Heart left ventricle (tissue), 13 donors: ENCODE measurements at regions not wholly inside any gene's neighbourhood (a gene's known extent, or its start where the extent isn't known, plus 50 kb on each side); places are given as distances from the start of the nearest gene placed in this dataset.

Source experiments
- CTCF ChIP-seq, 12 donors: fragments of 200-600 bp; sonication (generic) in 4 of 12; IDR thresholded peaks; one replicate each; pipeline versions ENCODE4 v1.5.0 to v1.8.0; 2018 to 2022; ENCODE audit warnings: antibody characterized with exemption in 12 of 12, mild to moderate bottlenecking in 5 of 12
- POLR2A ChIP-seq, 2 donors: fragments of 450-650 bp; IDR thresholded peaks; one replicate each; pipeline ENCODE4 v1.6.1; 2017; ENCODE audit warnings: antibody characterized with exemption in 2 of 2, mild to moderate bottlenecking in 2 of 2, moderate library complexity in 2 of 2
- donor health status: ischemic (EF 13 %, LVEDD 7.1; RV severe dilation, severe dysfunction).
- donor health status: DM: no; HTN: yes; CAD: no.
- donor health status: DM: no; HTN: no; CAD: no.
- donor health status: ischemic (EF 25% LVEDD 6.9; RV normal size, moderate dysfunction).
- donor health status: ischemic (EF 25% LVEDD 5.7; RV mildly dilated, moderate dysfunction).
- donor health status: ischemic (EF 35%, LVEDD 5.7; RV mildly dilated, moderate dysfunction).
- donor health status: nonischemic (EF 11% LVEDD 7.7; RV severe dilation, severe dysfunction).
- donor health status: DM: yes; HTN: yes; CAD: no.
- donor health status: PGD.
- donor health status: ischemic (EF 29% LVEDD 5.4; RV normal size, mild dysfunction).
- donor health status: nonischemic (EF 23%, LVEDD 6.1; RV moderate dilation, normal function).

GRCh38 chr10:131821378-131822012 lies 79.3 kb upstream of the PPP2R2D start:
- TF ChIP-seq CTCF (IDR thresholded peaks at IDR 0.05) (no peak), POLR2A (IDR thresholded peaks at IDR 0.05) (no peak)
